Natural killer cell treated with Interleukin-12 subunit alpha and Interleukin-12 subunit beta and Interleukin-15 and Interleukin-18, amount 100 ng/mL, for 72 hours (primary cell): ENCODE measurements at regions not wholly inside any gene's neighbourhood (a gene's known extent, or its start where the extent isn't known, plus 50 kb on each side); places are given as distances from the start of the nearest gene placed in this dataset.

ENCODE experiments used
- ATAC-seq, 2 donors: fragments of 150-1000 bp; cut with Tn5 transposase in 1 of 2; sonication (Bioruptor Pico), chemical (Tn5 transposase) in 1 of 2; 2 replicates each; pipeline ENCODE4 v1.10.0; 2021
- DNase-seq: peaks from one replicate; pipeline ENCODE4 v3.0.0; 2022; ENCODE audit warnings: low spot score
- H3K27ac Mint-ChIP-seq, 2 donors: 1 replicate in 1 of 2; 2 replicates in 1 of 2; pipeline ENCODE4 v1.8.0; 2022; ENCODE audit warnings: mixed read lengths in 2 of 2, mild to moderate bottlenecking in 1 of 2, moderate library complexity in 1 of 2
- H3K27me3 Mint-ChIP-seq, 2 donors: 1 replicate in 1 of 2; 2 replicates in 1 of 2; pipeline ENCODE4 v1.8.0; 2022; ENCODE audit warnings: mixed read lengths in 2 of 2
- H3K36me3 Mint-ChIP-seq: one replicate; pipeline ENCODE4 v1.8.0; 2022; ENCODE audit warnings: mixed read lengths
- H3K4me1 Mint-ChIP-seq, 2 donors: 1 replicate in 1 of 2; 2 replicates in 1 of 2; pipeline ENCODE4 v1.8.0; 2022; ENCODE audit warnings: low read depth in 2 of 2, mixed read lengths in 2 of 2, mild to moderate bottlenecking in 1 of 2
- H3K4me3 Mint-ChIP-seq: one replicate; pipeline ENCODE4 v1.8.0; 2022; ENCODE audit warnings: mixed read lengths
- H3K9me3 Mint-ChIP-seq: 2 replicates; pipeline ENCODE4 v1.8.0; 2022; ENCODE audit warnings: mixed read lengths

- Mint-ChIP-seq H3K4me1 (no peaks in the 10 kb centered on the region), H3K27ac (no peak overlapping the region), H3K36me3 (no peaks in the 10 kb centered on the region), H3K9me3 (peaks cover 9% of the 10 kb centered on the region), H3K4me3 (no peak overlapping the region), H3K27me3 (no peaks in the 10 kb centered on the region)
- ATAC-seq (no peak), DNase-seq (no peak)
These were observed 1196.9 kb downstream of the NLGN4X start for GRCh38 chrX:5031792-5032191.

- peaks cover 4% of the 10 kb centered on the region for H3K9me3 Mint-ChIP-seq
- no peaks in the 10 kb centered on the region for H3K36me3 Mint-ChIP-seq
- no peaks in the 10 kb centered on the region for H3K27me3 Mint-ChIP-seq
- no peak overlapping the region for H3K4me3 Mint-ChIP-seq
- DNase-seq (no peak), ATAC-seq (no peak)
- no peaks in the 10 kb centered on the region for H3K4me1 Mint-ChIP-seq
- no peak overlapping the region for H3K27ac Mint-ChIP-seq
These were observed 1213.2 kb downstream of the NLGN4X start for GRCh38 chrX:5015451-5015850.

GRCh38 chrX:4994855-4995254 is 1233.8 kb downstream of the NLGN4X start:
- no peak for DNase-seq
- H3K4me1 Mint-ChIP-seq = no peaks in the 10 kb centered on the region

GRCh38 chrX:4978613-4979012 is 1250.1 kb downstream of the NLGN4X start:
- no peaks in the 10 kb centered on the region for H3K27me3 Mint-ChIP-seq
- no peak for ATAC-seq
- no peak overlapping the region for H3K27ac Mint-ChIP-seq
- no peaks in the 10 kb centered on the region for H3K36me3 Mint-ChIP-seq
- no peak overlapping the region for H3K4me3 Mint-ChIP-seq
- peaks cover 7% of the 10 kb centered on the region for H3K9me3 Mint-ChIP-seq
- H3K4me1 Mint-ChIP-seq = no peaks in the 10 kb centered on the region
- no peak for DNase-seq

More at GRCh38 chrX:4994855-4995254, 1233.8 kb downstream of the NLGN4X start:
- Mint-ChIP-seq H3K36me3 (peaks cover 4% of the 10 kb centered on the region), H3K9me3 (peaks cover 22% of the 10 kb centered on the region), H3K4me3 (no peak overlapping the region), H3K27me3 (no peaks in the 10 kb centered on the region), H3K27ac (no peak overlapping the region)
- no peak for ATAC-seq

- Mint-ChIP-seq H3K36me3 (no peaks in the 10 kb centered on the region), H3K4me1 (no peaks in the 10 kb centered on the region), H3K4me3 (no peak overlapping the region), H3K9me3 (peaks cover 20% of the 10 kb centered on the region), H3K27me3 (no peaks in the 10 kb centered on the region), H3K27ac (no peak overlapping the region)
- DNase-seq = no peak
- ATAC-seq = no peak
These were observed 1257.0 kb downstream of the NLGN4X start for GRCh38 chrX:4971646-4972045.

GRCh38 chrX:4964112-4964511 is 1250.7 kb upstream of the PRKX start:
- no peak overlapping the region for H3K4me3 Mint-ChIP-seq
- peaks cover 13% of the 10 kb centered on the region for H3K9me3 Mint-ChIP-seq
- no peaks in the 10 kb centered on the region for H3K4me1 Mint-ChIP-seq
- ATAC-seq = no peak
- H3K27me3 Mint-ChIP-seq = no peaks in the 10 kb centered on the region
- no peak overlapping the region for H3K27ac Mint-ChIP-seq
- H3K36me3 Mint-ChIP-seq = no peaks in the 10 kb centered on the region
- no peak for DNase-seq

GRCh38 chrX:4963432-4963831 is 1250.0 kb upstream of the PRKX start:
- H3K27me3 Mint-ChIP-seq = no peaks in the 10 kb centered on the region
- H3K27ac Mint-ChIP-seq = no peak overlapping the region
- H3K36me3 Mint-ChIP-seq = no peaks in the 10 kb centered on the region
- peaks cover 11% of the 10 kb centered on the region for H3K9me3 Mint-ChIP-seq
- ATAC-seq (no peak), DNase-seq (no peak)
- H3K4me1 Mint-ChIP-seq = no peaks in the 10 kb centered on the region
- no peak overlapping the region for H3K4me3 Mint-ChIP-seq

GRCh38 chrX:4944767-4945166 is 1231.3 kb upstream of the PRKX start:
- DNase-seq = no peak
- Mint-ChIP-seq H3K27me3 (no peaks in the 10 kb centered on the region), H3K4me3 (no peak overlapping the region), H3K27ac (no peak overlapping the region), H3K36me3 (no peaks in the 10 kb centered on the region), H3K4me1 (no peaks in the 10 kb centered on the region), H3K9me3 (peaks cover 3% of the 10 kb centered on the region)
- no peak for ATAC-seq

GRCh38 chrX:4936315-4936714 is 1222.9 kb upstream of the PRKX start:
- Mint-ChIP-seq H3K4me1 (no peaks in the 10 kb centered on the region), H3K27me3 (no peaks in the 10 kb centered on the region), H3K36me3 (no peaks in the 10 kb centered on the region), H3K9me3 (peaks cover 4% of the 10 kb centered on the region), H3K4me3 (no peak overlapping the region), H3K27ac (no peak overlapping the region)
- ATAC-seq (no peak), DNase-seq (no peak)

GRCh38 chrX:4935846-4936245 is 1222.4 kb upstream of the PRKX start:
- no peak for ATAC-seq
- Mint-ChIP-seq H3K4me3 (no peak overlapping the region), H3K4me1 (no peaks in the 10 kb centered on the region), H3K27ac (no peak overlapping the region), H3K27me3 (no peaks in the 10 kb centered on the region), H3K36me3 (no peaks in the 10 kb centered on the region), H3K9me3 (peaks cover 4% of the 10 kb centered on the region)
- no peak for DNase-seq

GRCh38 chrX:4935401-4935800 is 1222.0 kb upstream of the PRKX start:
- peaks cover 4% of the 10 kb centered on the region for H3K9me3 Mint-ChIP-seq
- H3K36me3 Mint-ChIP-seq = no peaks in the 10 kb centered on the region
- H3K27me3 Mint-ChIP-seq = no peaks in the 10 kb centered on the region
- ATAC-seq (no peak), DNase-seq (no peak)
- H3K4me3 Mint-ChIP-seq = no peak overlapping the region
- no peak overlapping the region for H3K27ac Mint-ChIP-seq
- no peaks in the 10 kb centered on the region for H3K4me1 Mint-ChIP-seq

GRCh38 chrX:4932790-4933189 is 1219.3 kb upstream of the PRKX start:
- Mint-ChIP-seq H3K9me3 (peaks cover 5% of the 10 kb centered on the region), H3K27ac (no peak overlapping the region), H3K4me1 (no peaks in the 10 kb centered on the region), H3K27me3 (no peaks in the 10 kb centered on the region), H3K4me3 (no peak overlapping the region), H3K36me3 (no peaks in the 10 kb centered on the region)
- DNase-seq = no peak
- no peak for ATAC-seq

GRCh38 chrX:4930426-4930825 is 1217.0 kb upstream of the PRKX start:
- Mint-ChIP-seq H3K27ac (no peak overlapping the region), H3K9me3 (peaks cover 12% of the 10 kb centered on the region), H3K4me3 (no peak overlapping the region), H3K36me3 (no peaks in the 10 kb centered on the region), H3K4me1 (no peaks in the 10 kb centered on the region), H3K27me3 (no peaks in the 10 kb centered on the region)
- no peak for DNase-seq
- no peak for ATAC-seq

- Mint-ChIP-seq H3K9me3 (peaks cover 16% of the 10 kb centered on the region), H3K4me3 (no peak overlapping the region), H3K27ac (no peak overlapping the region), H3K4me1 (no peaks in the 10 kb centered on the region), H3K27me3 (no peaks in the 10 kb centered on the region), H3K36me3 (no peaks in the 10 kb centered on the region)
- DNase-seq (no peak), ATAC-seq (no peak)
These were observed 1212.5 kb upstream of the PRKX start for GRCh38 chrX:4925911-4926310.

- peak overlapping the region; percentile 30 for H3K4me3 Mint-ChIP-seq
- DNase-seq (no peak), ATAC-seq (no peak)
- peaks cover 9% of the 10 kb centered on the region for H3K9me3 Mint-ChIP-seq
- no peaks in the 10 kb centered on the region for H3K36me3 Mint-ChIP-seq
- H3K27ac Mint-ChIP-seq = peak overlapping the region in 1 of 2 donors; percentile 69
- no peaks in the 10 kb centered on the region for H3K27me3 Mint-ChIP-seq
- no peaks in the 10 kb centered on the region for H3K4me1 Mint-ChIP-seq
These were observed 1195.9 kb upstream of the PRKX start for GRCh38 chrX:4909348-4909747.
